MG63 (cell line): ENCODE measurements at regions not wholly inside any gene's neighbourhood (a gene's known extent, or its start where the extent isn't known, plus 50 kb on each side); places are given as distances from the start of the nearest gene placed in this dataset.

ENCODE experiments used
- DNase-seq: peaks from one replicate; pipeline ENCODE4 v3.0.0-alpha.2; 2020
- H3K27me3 ChIP-seq: fragments of 250-450 bp; sonication (Bioruptor Pico); 2 replicates; pipeline ENCODE4 v1.5.1; 2020; ENCODE audit warnings: mild to moderate bottlenecking, moderate library complexity
- H3K36me3 ChIP-seq: fragments of 250-450 bp; sonication (Bioruptor Pico); 2 replicates; pipeline ENCODE4 v1.5.1; 2020; ENCODE audit warnings: mild to moderate bottlenecking, moderate library complexity
- H3K4me3 ChIP-seq: fragments of 250-450 bp; sonication (Bioruptor Pico); 2 replicates; pipeline ENCODE4 v1.5.1; 2020; ENCODE audit warnings: mild to moderate bottlenecking, moderate library complexity
- H3K9me3 ChIP-seq: fragments of 250-450 bp; sonication (Bioruptor Pico); 2 replicates; pipeline ENCODE4 v1.5.1; 2020; ENCODE audit warnings: mild to moderate bottlenecking, moderate library complexity

DNA sequence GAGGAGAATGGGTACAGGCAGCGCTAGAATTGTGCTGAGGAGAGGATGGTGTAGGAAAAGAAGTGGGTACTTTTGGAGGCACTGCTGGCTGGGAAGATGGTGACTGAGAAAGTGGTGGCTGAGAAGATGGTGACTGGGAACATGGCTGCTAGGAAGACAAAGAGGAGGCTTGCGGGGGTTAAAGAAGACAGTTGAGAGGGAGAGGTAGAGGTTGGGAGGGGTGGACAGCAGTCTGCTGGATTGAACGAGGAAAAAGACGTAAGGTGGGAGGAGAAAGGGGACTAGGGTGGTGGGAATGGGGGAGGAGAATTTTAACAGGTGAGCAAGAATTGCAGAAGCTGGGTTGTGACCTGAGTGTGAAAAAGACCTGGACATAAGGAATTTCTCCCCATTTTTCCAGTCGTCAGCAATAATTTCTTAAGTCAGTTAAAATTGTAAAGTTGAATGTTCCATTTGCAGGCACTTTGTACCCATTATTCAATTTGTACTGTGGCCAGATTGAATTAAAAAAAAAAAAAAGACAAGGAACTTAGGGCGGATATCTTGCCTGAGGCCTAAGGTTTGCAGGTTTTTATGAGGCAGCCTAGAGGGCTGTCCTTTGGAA is 2450.0 kb downstream of the TP53TG3F start:
- no peaks in the 10 kb centered on the region for H3K36me3 ChIP-seq
- DNase-seq, result no peak
- H3K27me3 ChIP-seq, result no peaks in the 10 kb centered on the region
- no peak overlapping the region for H3K4me3 ChIP-seq
- H3K9me3 ChIP-seq, result no peaks in the 10 kb centered on the region

GRCh38 chr16:35910409-35910808 is 2451.0 kb downstream of the TP53TG3F start:
- no peaks in the 10 kb centered on the region for H3K27me3 ChIP-seq
- no peak for DNase-seq
- no peak overlapping the region for H3K4me3 ChIP-seq
- H3K36me3 ChIP-seq, result no peaks in the 10 kb centered on the region
- no peaks in the 10 kb centered on the region for H3K9me3 ChIP-seq

GRCh38 chr16:35911899-35912298 is 2452.5 kb downstream of the TP53TG3F start:
- Histone ChIP-seq H3K4me3 (no peak overlapping the region), H3K9me3 (no peaks in the 10 kb centered on the region), H3K27me3 (no peaks in the 10 kb centered on the region), H3K36me3 (no peaks in the 10 kb centered on the region)
- DNase-seq, result no peak

GRCh38 chr16:35931722-35932121 is 2472.3 kb downstream of the TP53TG3F start:
- Histone ChIP-seq H3K4me3 (no peak overlapping the region), H3K36me3 (no peaks in the 10 kb centered on the region), H3K27me3 (no peaks in the 10 kb centered on the region), H3K9me3 (no peaks in the 10 kb centered on the region)
- no peak for DNase-seq
